Endothelial cell of umbilical vein (primary cell): ENCODE measurements at regions not wholly inside any gene's neighbourhood (a gene's known extent, or its start where the extent isn't known, plus 50 kb on each side); places are given as distances from the start of the nearest gene placed in this dataset.
"Not testable (repeated sequence)": the region's sequence is repeated elsewhere in the genome, so short reads cannot be mapped to it uniquely, and the experiment has no call there.

Experiments
- BruUV-seq: library from RNA; stranded (reverse); fragments of 400-500 nt; replicated peaks from 2 replicates; lab custom pipeline; 2021; lab: Mats Ljungman, UMichigan
- CTCF ChIA-PET: fragments of 300-600, 350-600 bp; sonication (Branson Sonifier 250); formaldehyde crosslinking; loops from one replicate; lab custom pipeline; 2021; ENCODE audit warnings: antibody characterized with exemption, inconsistent platforms; lab: Charles Lee
- POLR2A ChIA-PET: fragments of 300-600, 350-600 bp; sonication (Branson Sonifier 250); formaldehyde crosslinking; loops from one replicate; lab custom pipeline; 2021; ENCODE audit warnings: antibody characterized with exemption, inconsistent platforms; lab: Charles Lee
- DNase-seq: peaks from one replicate; pipeline ENCODE4 v3.0.0-alpha.2; 2011; ENCODE audit warnings: low read depth, low spot score
- FAIRE-seq: peaks from 2 replicates; lab custom pipeline; 2011; peaks lifted over from hg19 to GRCh38; lab: Jason Lieb, UNC
- H2AFZ ChIP-seq: 2 replicates; pipeline ENCODE4 v1.6.0; 2012; ENCODE audit warnings: low read depth, low read length, control low read depth, inconsistent platforms
- H3K27ac ChIP-seq: 2 replicates; pipeline ENCODE4 v1.5.1; 2011; ENCODE audit warnings: low read depth, mild to moderate bottlenecking, control low read depth, low read length, moderate library complexity; ENCODE audit not compliant: insufficient read depth
- H3K27me3 ChIP-seq, 2 experiments: 2 replicates each; pipeline versions ENCODE4 v1.6.0 to v1.6.1; 2011; ENCODE audit warnings: low read length in 2 of 2, mixed read lengths in 1 of 2; ENCODE audit not compliant: control insufficient read depth in 2 of 2, insufficient read depth in 2 of 2
- H3K36me3 ChIP-seq, 2 experiments: 2 replicates in 1 of 2; 3 replicates in 1 of 2; pipeline ENCODE4 v1.5.1; 2011; ENCODE audit warnings: low read length in 2 of 2, mild to moderate bottlenecking in 1 of 2, moderate library complexity in 1 of 2; ENCODE audit not compliant: control insufficient read depth in 2 of 2, insufficient read depth in 2 of 2; ENCODE audit errors: extremely low read depth in 1 of 2
- H3K4me1 ChIP-seq: 3 replicates; pipeline ENCODE4 v1.5.1; 2011; ENCODE audit warnings: mild to moderate bottlenecking, low read length; ENCODE audit not compliant: control insufficient read depth, insufficient read depth; ENCODE audit errors: extremely low read depth
- H3K4me2 ChIP-seq: 2 replicates; pipeline ENCODE4 v1.6.1; 2011; ENCODE audit warnings: low read length, control low read depth, mixed read lengths; ENCODE audit not compliant: insufficient read depth
- H3K4me3 ChIP-seq, 3 experiments: fragments of 200-600 bp in 1 of 3; sonication (generic), shearing (Covaris generic) in 1 of 3; replicated peaks in 1 of 3; 2 replicates each; pipeline ENCODE4 v1.5.1; 2011 to 2016; ENCODE audit warnings: control low read depth in 3 of 3, low read length in 3 of 3, mild to moderate bottlenecking in 2 of 3, inconsistent platforms in 1 of 3, low read depth in 1 of 3, moderate library complexity in 1 of 3; ENCODE audit not compliant: insufficient read depth in 1 of 3
- H3K79me2 ChIP-seq: 2 replicates; pipeline ENCODE4 v1.6.0; 2012; ENCODE audit warnings: low read length, inconsistent platforms; ENCODE audit not compliant: control insufficient read depth, insufficient read depth
- H3K9ac ChIP-seq: replicated peaks from 2 replicates; pipeline ENCODE3; 2011; ENCODE audit warnings: low read length, control low read depth; ENCODE audit not compliant: insufficient read depth; ENCODE audit errors: extremely low read depth
- H3K9me1 ChIP-seq: replicated peaks from 3 replicates; pipeline ENCODE4 v1.6.0; 2011; ENCODE audit warnings: mild to moderate bottlenecking, low read length; ENCODE audit not compliant: control insufficient read depth, insufficient read depth; ENCODE audit errors: extremely low read depth
- H3K9me3 ChIP-seq: replicated peaks from 2 replicates; pipeline ENCODE4 v1.5.1; 2012; ENCODE audit warnings: low read length, inconsistent platforms; ENCODE audit not compliant: control insufficient read depth, insufficient read depth
- H4K20me1 ChIP-seq: replicated peaks from 2 replicates; pipeline ENCODE3; 2011; ENCODE audit warnings: mild to moderate bottlenecking, low read length; ENCODE audit not compliant: control insufficient read depth, insufficient read depth; ENCODE audit errors: extremely low read depth
- GATA2 ChIP-seq: IDR thresholded peaks from 2 replicates; pipeline ENCODE4 v1.7.0; 2011; ENCODE audit warnings: low read depth, mild to moderate bottlenecking, moderate library complexity, mixed read lengths, low read length; ENCODE audit not compliant: insufficient read length, insufficient read depth
- MAX ChIP-seq: IDR thresholded peaks from 2 replicates; pipeline ENCODE4 v1.6.1; 2011; ENCODE audit not compliant: insufficient read depth, insufficient read length
- dilution Hi-C: fragments of 300-500 bp; cut with MboI; formaldehyde crosslinking; loops from one replicate; pipeline ENCODE4 v1.15.0; 2019; ENCODE audit warnings: low sequenced_read_pairs; ENCODE audit not compliant: extremely low pct_ligation_motif_present
- intact Hi-C: fragments of 100-400 bp; cut with micrococcal nuclease; formaldehyde crosslinking; loops from one replicate; pipeline ENCODE4 v1.10.0; 2022

- intact Hi-C loops: no loop called here
- Histone ChIP-seq H3K9me1 (no peaks in the 10 kb centered on the region), H4K20me1 (no peaks in the 10 kb centered on the region), H3K27ac (no peak overlapping the region), H3K79me2 (no peaks in the 10 kb centered on the region), H3K4me1 (no peaks in the 10 kb centered on the region), H3K4me3 (no peak overlapping the region), H2AFZ (no peak overlapping the region), H3K9me3 (no peaks in the 10 kb centered on the region), H3K4me2 (no peak overlapping the region), H3K9ac (no peak overlapping the region), H3K27me3 (no peaks in the 10 kb centered on the region), H3K36me3 (no peaks in the 10 kb centered on the region)
- dilution Hi-C loops: no loop called here
- CTCF ChIA-PET: interaction anchor here (1.2 kb wide), 1 partner anchor 61 kb away, joined by 3 read pairs; no protein-coding TSS in a partner anchor
- no peak for FAIRE-seq
- BruUV-seq: no TSS peak
- TF ChIP-seq MAX: no peak
- no peak for TF ChIP-seq GATA2
- DNase-seq: no peak
- POLR2A ChIA-PET: no interaction called here
Measured at GRCh38 chr1:208351838-208352237, 107.7 kb upstream of the PLXNA2 start.

GRCh38 chr1:208353797-208354196 lies 109.6 kb upstream of the PLXNA2 start:
- BruUV-seq, H4K20me1 ChIP-seq, H3K27me3 ChIP-seq, dilution Hi-C loops, H3K27ac ChIP-seq, H3K9me3 ChIP-seq, H2AFZ ChIP-seq, H3K4me1 ChIP-seq, POLR2A ChIA-PET, H3K79me2 ChIP-seq, H3K4me3 ChIP-seq, H3K9me1 ChIP-seq, H3K4me2 ChIP-seq, H3K36me3 ChIP-seq, intact Hi-C loops, H3K9ac ChIP-seq, DNase-seq, FAIRE-seq, CTCF ChIA-PET: not testable (repeated sequence)
